Anterior cingulate cortex (tissue), 58 donors: ENCODE measurements at regions not wholly inside any gene's neighbourhood (a gene's known extent, or its start where the extent isn't known, plus 50 kb on each side); places are given as distances from the start of the nearest gene placed in this dataset.

Experiments
- DNase-seq, 58 donors: peaks; one replicate each; lab custom pipeline; 2025; lab: John Stamatoyannopoulos, UW

GRCh38 chr22:49554741-49555140 lies 272.9 kb downstream of the BRD1 start:
- no peak for DNase-seq

GRCh38 chr22:49554296-49554625 lies 273.4 kb downstream of the BRD1 start:
- DNase-seq, result no peak

GRCh38 chr22:49553518-49554295 lies 274.0 kb downstream of the BRD1 start:
- DNase-seq, result no peak

GRCh38 chr22:49553076-49553475 lies 274.6 kb downstream of the BRD1 start:
- DNase-seq, result no peak

- no peak for DNase-seq
Measured at GRCh38 chr22:49551897-49552614, 275.6 kb downstream of the BRD1 start.

- no peak for DNase-seq
Measured at GRCh38 chr22:49551446-49551845, 276.2 kb downstream of the BRD1 start.

- DNase-seq, result no peak
Measured at GRCh38 chr22:49550766-49551362, 276.8 kb downstream of the BRD1 start.

GRCh38 chr22:49550141-49550430 lies 277.6 kb downstream of the BRD1 start:
- no peak for DNase-seq

- DNase-seq, result no peak
Measured at GRCh38 chr22:49549256-49550140, 278.2 kb downstream of the BRD1 start.

- no peak for DNase-seq
Measured at GRCh38 chr22:49548356-49549202, 279.1 kb downstream of the BRD1 start.

GRCh38 chr22:49547751-49548239 lies 279.9 kb downstream of the BRD1 start:
- no peak for DNase-seq

- DNase-seq, result no peak
Measured at GRCh38 chr22:49546811-49547585, 280.7 kb downstream of the BRD1 start.

GRCh38 chr22:49545606-49546005 lies 282.1 kb downstream of the BRD1 start:
- no peak for DNase-seq

- DNase-seq, result no peak
Measured at GRCh38 chr22:49544286-49544685, 283.4 kb downstream of the BRD1 start.

GRCh38 chr22:49543876-49544275 lies 283.8 kb downstream of the BRD1 start:
- no peak for DNase-seq

GRCh38 chr22:49541693-49542230 lies 285.9 kb downstream of the BRD1 start:
- no peak for DNase-seq

- DNase-seq, result no peak
Measured at GRCh38 chr22:49540913-49541692, 286.6 kb downstream of the BRD1 start.
